ENCODE measurements at regions not wholly inside any gene's neighbourhood (a gene's known extent, or its start where the extent isn't known, plus 50 kb on each side); places are given as distances from the start of the nearest gene placed in this dataset.

DNA sequence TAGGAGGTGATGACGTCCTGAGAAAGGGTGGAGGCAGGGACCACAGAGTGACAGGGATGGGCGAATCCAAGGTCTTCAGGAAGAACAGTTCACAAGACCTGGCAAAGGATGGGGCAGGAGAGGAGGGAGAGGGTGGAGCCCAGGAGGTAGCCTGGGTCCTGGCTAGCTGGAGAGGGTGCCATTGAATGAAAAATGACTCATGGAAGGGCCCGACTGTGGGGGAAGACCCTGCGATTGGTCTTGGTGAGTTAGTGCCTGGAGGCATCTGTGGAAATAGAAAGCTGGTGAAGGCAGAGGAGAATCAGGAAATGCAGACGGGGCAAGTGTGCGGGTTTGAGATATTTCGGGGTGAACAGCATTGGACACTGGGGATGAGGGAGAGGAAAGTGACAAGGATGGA is 60.3 kb upstream of the SLC45A1 start:
- TF ChIP-seq, protein P1, sequence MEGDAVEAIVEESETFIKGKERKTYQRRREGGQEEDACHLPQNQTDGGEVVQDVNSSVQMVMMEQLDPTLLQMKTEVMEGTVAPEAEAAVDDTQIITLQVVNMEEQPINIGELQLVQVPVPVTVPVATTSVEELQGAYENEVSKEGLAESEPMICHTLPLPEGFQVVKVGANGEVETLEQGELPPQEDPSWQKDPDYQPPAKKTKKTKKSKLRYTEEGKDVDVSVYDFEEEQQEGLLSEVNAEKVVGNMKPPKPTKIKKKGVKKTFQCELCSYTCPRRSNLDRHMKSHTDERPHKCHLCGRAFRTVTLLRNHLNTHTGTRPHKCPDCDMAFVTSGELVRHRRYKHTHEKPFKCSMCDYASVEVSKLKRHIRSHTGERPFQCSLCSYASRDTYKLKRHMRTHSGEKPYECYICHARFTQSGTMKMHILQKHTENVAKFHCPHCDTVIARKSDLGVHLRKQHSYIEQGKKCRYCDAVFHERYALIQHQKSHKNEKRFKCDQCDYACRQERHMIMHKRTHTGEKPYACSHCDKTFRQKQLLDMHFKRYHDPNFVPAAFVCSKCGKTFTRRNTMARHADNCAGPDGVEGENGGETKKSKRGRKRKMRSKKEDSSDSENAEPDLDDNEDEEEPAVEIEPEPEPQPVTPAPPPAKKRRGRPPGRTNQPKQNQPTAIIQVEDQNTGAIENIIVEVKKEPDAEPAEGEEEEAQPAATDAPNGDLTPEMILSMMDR (conservative IDR thresholded peaks at IDR 0.05) = no peak
- no peak for TF ChIP-seq ZFX (IDR thresholded peaks at IDR 0.05)
